Ishikawa (cell line): ENCODE measurements at regions not wholly inside any gene's neighbourhood (a gene's known extent, or its start where the extent isn't known, plus 50 kb on each side); places are given as distances from the start of the nearest gene placed in this dataset.

Source experiments
- CEBPB ChIP-seq: IDR thresholded peaks from 2 replicates; pipeline ENCODE4 v1.6.1; 2012
- CREB1 ChIP-seq: IDR thresholded peaks from 2 replicates; pipeline ENCODE4 v1.6.1; 2012; ENCODE audit warnings: low read depth
- EGR1 ChIP-seq: IDR thresholded peaks from 2 replicates; pipeline ENCODE4 v1.6.1; 2012
- EP300 ChIP-seq: IDR thresholded peaks from 2 replicates; pipeline ENCODE4 v1.6.1; 2012; ENCODE audit warnings: borderline replicate concordance
- FOXM1 ChIP-seq: IDR thresholded peaks from 2 replicates; pipeline ENCODE4 v1.6.1; 2012; ENCODE audit warnings: low read depth, borderline replicate concordance
- NFIC ChIP-seq: IDR thresholded peaks from 2 replicates; pipeline ENCODE4 v1.6.1; 2012
- RAD21 ChIP-seq: IDR thresholded peaks from 2 replicates; pipeline ENCODE4 v1.6.1; 2012; ENCODE audit warnings: low read depth
- TAF1 ChIP-seq: IDR thresholded peaks from 2 replicates; pipeline ENCODE4 v1.6.1; 2012; ENCODE audit warnings: low read depth, mild to moderate bottlenecking
- TCF12 ChIP-seq: IDR thresholded peaks from 2 replicates; pipeline ENCODE4 v1.6.1; 2012; ENCODE audit warnings: low read depth
- TEAD4 ChIP-seq: IDR thresholded peaks from 2 replicates; pipeline ENCODE4 v1.6.1; 2012
- YY1 ChIP-seq: IDR thresholded peaks from 2 replicates; pipeline ENCODE4 v1.6.1; 2012; ENCODE audit warnings: low read depth
- ZBTB7A ChIP-seq: IDR thresholded peaks from 2 replicates; pipeline ENCODE4 v1.6.1; 2012; ENCODE audit warnings: low read depth
- TF ChIP-seq, protein P1 (sequence below): IDR thresholded peaks from 2 replicates; pipeline ENCODE4 v1.6.1; 2012
- TF ChIP-seq, protein P2 (sequence below): IDR thresholded peaks from 2 replicates; pipeline ENCODE4 v1.6.1; 2012
- TF ChIP-seq, protein P3 (sequence below): IDR thresholded peaks from 2 replicates; pipeline ENCODE4 v1.6.1; 2012; ENCODE audit warnings: low read depth, mild to moderate bottlenecking

- TF ChIP-seq NFIC (no peak), RAD21 (no peak), TCF12 (no peak), YY1 (no peak), CREB1 (no peak), CEBPB (no peak), TEAD4 (no peak)
- TF ChIP-seq, protein P1, sequence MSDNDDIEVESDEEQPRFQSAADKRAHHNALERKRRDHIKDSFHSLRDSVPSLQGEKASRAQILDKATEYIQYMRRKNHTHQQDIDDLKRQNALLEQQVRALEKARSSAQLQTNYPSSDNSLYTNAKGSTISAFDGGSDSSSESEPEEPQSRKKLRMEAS = no peak
- TF ChIP-seq, protein P2, sequence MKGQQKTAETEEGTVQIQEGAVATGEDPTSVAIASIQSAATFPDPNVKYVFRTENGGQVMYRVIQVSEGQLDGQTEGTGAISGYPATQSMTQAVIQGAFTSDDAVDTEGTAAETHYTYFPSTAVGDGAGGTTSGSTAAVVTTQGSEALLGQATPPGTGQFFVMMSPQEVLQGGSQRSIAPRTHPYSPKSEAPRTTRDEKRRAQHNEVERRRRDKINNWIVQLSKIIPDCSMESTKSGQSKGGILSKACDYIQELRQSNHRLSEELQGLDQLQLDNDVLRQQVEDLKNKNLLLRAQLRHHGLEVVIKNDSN = no peak
- TF ChIP-seq, protein P3, sequence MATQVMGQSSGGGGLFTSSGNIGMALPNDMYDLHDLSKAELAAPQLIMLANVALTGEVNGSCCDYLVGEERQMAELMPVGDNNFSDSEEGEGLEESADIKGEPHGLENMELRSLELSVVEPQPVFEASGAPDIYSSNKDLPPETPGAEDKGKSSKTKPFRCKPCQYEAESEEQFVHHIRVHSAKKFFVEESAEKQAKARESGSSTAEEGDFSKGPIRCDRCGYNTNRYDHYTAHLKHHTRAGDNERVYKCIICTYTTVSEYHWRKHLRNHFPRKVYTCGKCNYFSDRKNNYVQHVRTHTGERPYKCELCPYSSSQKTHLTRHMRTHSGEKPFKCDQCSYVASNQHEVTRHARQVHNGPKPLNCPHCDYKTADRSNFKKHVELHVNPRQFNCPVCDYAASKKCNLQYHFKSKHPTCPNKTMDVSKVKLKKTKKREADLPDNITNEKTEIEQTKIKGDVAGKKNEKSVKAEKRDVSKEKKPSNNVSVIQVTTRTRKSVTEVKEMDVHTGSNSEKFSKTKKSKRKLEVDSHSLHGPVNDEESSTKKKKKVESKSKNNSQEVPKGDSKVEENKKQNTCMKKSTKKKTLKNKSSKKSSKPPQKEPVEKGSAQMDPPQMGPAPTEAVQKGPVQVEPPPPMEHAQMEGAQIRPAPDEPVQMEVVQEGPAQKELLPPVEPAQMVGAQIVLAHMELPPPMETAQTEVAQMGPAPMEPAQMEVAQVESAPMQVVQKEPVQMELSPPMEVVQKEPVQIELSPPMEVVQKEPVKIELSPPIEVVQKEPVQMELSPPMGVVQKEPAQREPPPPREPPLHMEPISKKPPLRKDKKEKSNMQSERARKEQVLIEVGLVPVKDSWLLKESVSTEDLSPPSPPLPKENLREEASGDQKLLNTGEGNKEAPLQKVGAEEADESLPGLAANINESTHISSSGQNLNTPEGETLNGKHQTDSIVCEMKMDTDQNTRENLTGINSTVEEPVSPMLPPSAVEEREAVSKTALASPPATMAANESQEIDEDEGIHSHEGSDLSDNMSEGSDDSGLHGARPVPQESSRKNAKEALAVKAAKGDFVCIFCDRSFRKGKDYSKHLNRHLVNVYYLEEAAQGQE = no peak
Measured at GRCh38 chr21:15250384-15250783, 185.6 kb upstream of the NRIP1 start.

GRCh38 chr21:15252431-15252830 lies 187.6 kb upstream of the NRIP1 start:
- TF ChIP-seq EP300 = no peak
- TF ChIP-seq EGR1 = no peak
- no peak for TF ChIP-seq NFIC
- no peak for TF ChIP-seq TAF1
- TF ChIP-seq, protein P2 = no peak
- TF ChIP-seq, protein P1 = no peak
- TF ChIP-seq, protein P3 = no peak
- no peak for TF ChIP-seq FOXM1
- TF ChIP-seq TEAD4 = no peak

DNA sequence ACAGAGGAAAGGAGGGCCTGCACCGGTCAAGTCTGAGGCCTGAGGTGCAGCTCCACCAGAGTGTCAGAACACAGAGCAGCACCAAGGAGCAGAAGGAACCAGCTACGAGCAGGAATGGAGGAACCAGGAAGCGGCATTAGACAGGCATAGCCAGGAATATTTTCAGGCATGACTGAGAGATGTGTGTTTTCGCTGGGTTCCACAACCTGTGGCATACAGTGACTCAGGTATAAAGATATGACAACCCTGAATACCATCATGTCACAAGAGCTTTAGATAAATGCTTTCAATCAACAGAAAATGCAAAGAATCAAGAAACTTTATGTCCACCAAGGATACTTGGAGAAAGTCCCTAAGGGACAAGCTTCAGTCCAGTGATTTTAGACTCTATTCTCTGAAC lies 189.3 kb upstream of the NRIP1 start:
- TF ChIP-seq FOXM1 (no peak), TCF12 (no peak), RAD21 (no peak), TEAD4 (no peak), NFIC (no peak), EP300 (no peak), CREB1 (no peak), ZBTB7A (no peak), EGR1 (no peak), TAF1 (no peak), YY1 (no peak), CEBPB (no peak)
- TF ChIP-seq, protein P1 = no peak
- TF ChIP-seq, protein P3 = no peak
- TF ChIP-seq, protein P2 = no peak

- TF ChIP-seq ZBTB7A = no peak
- TF ChIP-seq YY1 = no peak
- no peak for TF ChIP-seq NFIC
- no peak for TF ChIP-seq TAF1
- TF ChIP-seq, protein P2 = no peak
- no peak for TF ChIP-seq CREB1
- TF ChIP-seq EGR1 = no peak
- TF ChIP-seq FOXM1 = no peak
- TF ChIP-seq CEBPB = no peak
- TF ChIP-seq, protein P1 = no peak
- TF ChIP-seq, protein P3 = no peak
- TF ChIP-seq TEAD4 = no peak
- TF ChIP-seq EP300 = no peak
- no peak for TF ChIP-seq RAD21
- no peak for TF ChIP-seq TCF12
Measured at GRCh38 chr21:15255261-15255660, 190.5 kb upstream of the NRIP1 start.
